ENCODE measurements at regions not wholly inside any gene's neighbourhood (a gene's known extent, or its start where the extent isn't known, plus 50 kb on each side); places are given as distances from the start of the nearest gene placed in this dataset.

DNA sequence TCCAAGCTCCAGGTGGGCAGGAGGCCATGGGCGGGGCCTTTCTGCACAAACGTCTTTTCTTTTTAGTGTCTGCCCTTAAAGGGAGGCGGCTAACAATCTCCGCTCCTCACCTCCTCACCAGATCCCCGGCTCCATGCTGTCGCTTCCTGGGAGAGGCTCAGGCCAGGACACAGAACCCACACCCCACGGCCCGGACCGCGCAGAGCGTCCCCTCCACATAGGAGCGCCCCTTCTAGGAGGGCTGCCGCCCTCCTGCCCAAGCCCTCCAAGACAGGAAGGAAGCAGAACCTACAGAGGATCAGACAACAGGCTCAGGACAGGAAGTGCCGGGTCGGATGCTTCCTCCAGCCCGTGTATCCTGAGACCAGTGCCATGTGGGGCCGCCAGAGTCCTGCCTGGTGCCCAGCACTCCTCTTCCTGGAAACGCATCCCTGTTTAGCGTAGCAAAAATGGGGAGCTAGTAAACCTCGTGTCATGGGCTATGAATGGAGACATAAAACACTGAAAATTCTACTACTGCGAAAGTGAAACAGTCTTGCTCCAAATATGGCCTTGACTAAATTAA lies 83.2 kb upstream of the ATP10A start:
- no peak for DNase-seq (ENCODE audit: low read depth in 1 of 2, low spot score in 1 of 2)
- TF ChIP-seq POLR2AphosphoS5 (IDR thresholded peaks at IDR 0.05; ENCODE audit: low read depth): no peak
- TF ChIP-seq GABPA (IDR thresholded peaks at IDR 0.05; ENCODE audit: low read depth): no peak
- H3K27ac ChIP-seq (replicated peaks): no peak overlapping the region
- no peaks in the 10 kb centered on the region for H3K27me3 ChIP-seq (ENCODE audit: insufficient read depth, poor library complexity, severe bottlenecking)
- H3K4me3 ChIP-seq (replicated peaks; ENCODE audit: insufficient read depth, low read length): no peak overlapping the region

DNA sequence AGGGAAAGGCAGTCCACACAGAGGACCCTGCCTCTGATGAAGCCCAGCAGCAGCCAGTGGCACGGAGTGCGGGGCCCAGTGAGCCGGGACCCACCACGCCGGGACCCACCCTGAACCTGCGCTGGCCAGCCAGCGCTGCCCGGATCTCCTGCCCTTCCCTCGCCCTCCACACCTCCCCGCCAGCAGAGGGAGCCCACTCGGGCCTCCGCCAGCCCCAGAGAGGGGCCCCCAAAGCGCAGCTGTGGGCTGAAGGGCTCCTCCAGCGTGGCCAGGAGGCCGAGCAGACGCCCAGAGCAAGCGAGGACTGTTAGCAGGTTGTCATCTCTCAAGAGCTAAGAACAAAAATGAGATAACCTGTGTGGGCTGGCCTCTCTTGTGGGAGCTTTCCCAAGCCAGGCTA lies 81.3 kb upstream of the ATP10A start:
- Histone ChIP-seq H3K27me3 (ENCODE audit: insufficient read depth, poor library complexity, severe bottlenecking) (no peaks in the 10 kb centered on the region), H3K27ac (replicated peaks) (no peak overlapping the region), H3K4me3 (replicated peaks; ENCODE audit: insufficient read depth, low read length) (no peak overlapping the region)
- DNase-seq (ENCODE audit: low read depth in 1 of 2, low spot score in 1 of 2): no peak
- TF ChIP-seq SPI1 (IDR thresholded peaks at IDR 0.05; ENCODE audit: borderline replicate concordance, low read depth) (no peak), POLR2AphosphoS5 (IDR thresholded peaks at IDR 0.05; ENCODE audit: low read depth) (no peak), GABPA (IDR thresholded peaks at IDR 0.05; ENCODE audit: low read depth) (no peak)
- TF ChIP-seq, protein P1, sequence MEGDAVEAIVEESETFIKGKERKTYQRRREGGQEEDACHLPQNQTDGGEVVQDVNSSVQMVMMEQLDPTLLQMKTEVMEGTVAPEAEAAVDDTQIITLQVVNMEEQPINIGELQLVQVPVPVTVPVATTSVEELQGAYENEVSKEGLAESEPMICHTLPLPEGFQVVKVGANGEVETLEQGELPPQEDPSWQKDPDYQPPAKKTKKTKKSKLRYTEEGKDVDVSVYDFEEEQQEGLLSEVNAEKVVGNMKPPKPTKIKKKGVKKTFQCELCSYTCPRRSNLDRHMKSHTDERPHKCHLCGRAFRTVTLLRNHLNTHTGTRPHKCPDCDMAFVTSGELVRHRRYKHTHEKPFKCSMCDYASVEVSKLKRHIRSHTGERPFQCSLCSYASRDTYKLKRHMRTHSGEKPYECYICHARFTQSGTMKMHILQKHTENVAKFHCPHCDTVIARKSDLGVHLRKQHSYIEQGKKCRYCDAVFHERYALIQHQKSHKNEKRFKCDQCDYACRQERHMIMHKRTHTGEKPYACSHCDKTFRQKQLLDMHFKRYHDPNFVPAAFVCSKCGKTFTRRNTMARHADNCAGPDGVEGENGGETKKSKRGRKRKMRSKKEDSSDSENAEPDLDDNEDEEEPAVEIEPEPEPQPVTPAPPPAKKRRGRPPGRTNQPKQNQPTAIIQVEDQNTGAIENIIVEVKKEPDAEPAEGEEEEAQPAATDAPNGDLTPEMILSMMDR (IDR thresholded peaks at IDR 0.05; ENCODE audit: insufficient read depth, low read length): no peak
- TF ChIP-seq, protein P2, sequence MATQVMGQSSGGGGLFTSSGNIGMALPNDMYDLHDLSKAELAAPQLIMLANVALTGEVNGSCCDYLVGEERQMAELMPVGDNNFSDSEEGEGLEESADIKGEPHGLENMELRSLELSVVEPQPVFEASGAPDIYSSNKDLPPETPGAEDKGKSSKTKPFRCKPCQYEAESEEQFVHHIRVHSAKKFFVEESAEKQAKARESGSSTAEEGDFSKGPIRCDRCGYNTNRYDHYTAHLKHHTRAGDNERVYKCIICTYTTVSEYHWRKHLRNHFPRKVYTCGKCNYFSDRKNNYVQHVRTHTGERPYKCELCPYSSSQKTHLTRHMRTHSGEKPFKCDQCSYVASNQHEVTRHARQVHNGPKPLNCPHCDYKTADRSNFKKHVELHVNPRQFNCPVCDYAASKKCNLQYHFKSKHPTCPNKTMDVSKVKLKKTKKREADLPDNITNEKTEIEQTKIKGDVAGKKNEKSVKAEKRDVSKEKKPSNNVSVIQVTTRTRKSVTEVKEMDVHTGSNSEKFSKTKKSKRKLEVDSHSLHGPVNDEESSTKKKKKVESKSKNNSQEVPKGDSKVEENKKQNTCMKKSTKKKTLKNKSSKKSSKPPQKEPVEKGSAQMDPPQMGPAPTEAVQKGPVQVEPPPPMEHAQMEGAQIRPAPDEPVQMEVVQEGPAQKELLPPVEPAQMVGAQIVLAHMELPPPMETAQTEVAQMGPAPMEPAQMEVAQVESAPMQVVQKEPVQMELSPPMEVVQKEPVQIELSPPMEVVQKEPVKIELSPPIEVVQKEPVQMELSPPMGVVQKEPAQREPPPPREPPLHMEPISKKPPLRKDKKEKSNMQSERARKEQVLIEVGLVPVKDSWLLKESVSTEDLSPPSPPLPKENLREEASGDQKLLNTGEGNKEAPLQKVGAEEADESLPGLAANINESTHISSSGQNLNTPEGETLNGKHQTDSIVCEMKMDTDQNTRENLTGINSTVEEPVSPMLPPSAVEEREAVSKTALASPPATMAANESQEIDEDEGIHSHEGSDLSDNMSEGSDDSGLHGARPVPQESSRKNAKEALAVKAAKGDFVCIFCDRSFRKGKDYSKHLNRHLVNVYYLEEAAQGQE (IDR thresholded peaks at IDR 0.05; ENCODE audit: insufficient replicate concordance, low read depth): no peak

DNA sequence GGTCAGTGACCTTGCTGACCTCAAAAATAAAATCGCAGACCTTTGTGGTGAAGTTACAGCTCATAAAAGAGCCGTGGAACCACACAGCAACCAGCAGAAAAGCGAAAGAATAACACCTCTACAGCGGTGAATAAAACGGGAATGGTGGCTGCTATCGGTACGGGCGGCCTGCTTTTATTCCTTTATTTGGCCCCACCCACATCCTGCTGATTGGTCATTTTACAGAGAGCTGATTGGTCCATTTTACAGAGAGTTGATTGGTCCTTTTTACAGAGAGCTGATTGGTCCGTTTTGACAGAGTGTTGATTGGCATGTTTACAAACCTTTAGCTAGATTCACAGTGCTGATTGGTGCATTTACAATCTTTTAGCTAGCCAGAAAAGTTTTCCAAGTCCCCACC lies 80.7 kb upstream of the ATP10A start:
- TF ChIP-seq, protein P2 (IDR thresholded peaks at IDR 0.05; ENCODE audit: insufficient replicate concordance, low read depth): no peak
- TF ChIP-seq SPI1 (IDR thresholded peaks at IDR 0.05; ENCODE audit: borderline replicate concordance, low read depth) (no peak), POLR2AphosphoS5 (IDR thresholded peaks at IDR 0.05; ENCODE audit: low read depth) (no peak), GABPA (IDR thresholded peaks at IDR 0.05; ENCODE audit: low read depth) (no peak)
- TF ChIP-seq, protein P1 (IDR thresholded peaks at IDR 0.05; ENCODE audit: insufficient read depth, low read length): no peak
- DNase-seq (ENCODE audit: low read depth in 1 of 2, low spot score in 1 of 2): no peak
- Histone ChIP-seq H3K27me3 (ENCODE audit: insufficient read depth, poor library complexity, severe bottlenecking) (no peaks in the 10 kb centered on the region), H3K27ac (replicated peaks) (no peak overlapping the region), H3K4me3 (replicated peaks; ENCODE audit: insufficient read depth, low read length) (no peak overlapping the region)

DNA sequence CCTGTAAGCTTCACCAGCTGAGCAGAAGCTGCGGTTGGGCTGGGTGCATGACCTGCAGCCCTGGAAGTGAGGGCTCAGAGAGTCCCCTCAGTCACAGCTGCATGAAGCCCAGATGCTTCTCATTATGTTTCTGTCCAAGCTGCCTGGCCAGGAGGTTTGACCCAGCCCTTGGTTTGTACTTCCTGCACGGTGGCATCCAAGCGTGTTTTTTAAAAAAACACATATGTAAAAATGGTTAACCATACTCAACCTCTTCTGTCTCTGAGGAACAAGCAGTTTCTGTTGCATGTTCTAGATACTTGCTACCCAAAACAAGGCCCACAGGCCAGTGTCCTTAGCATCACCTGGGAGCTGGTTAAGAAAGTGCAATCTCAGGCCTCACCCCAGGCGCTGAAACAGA lies 76.0 kb upstream of the ATP10A start:
- DNase-seq (ENCODE audit: low read depth in 1 of 2, low spot score in 1 of 2): no peak
- H3K27me3 ChIP-seq (ENCODE audit: insufficient read depth, poor library complexity, severe bottlenecking): no peaks in the 10 kb centered on the region
- TF ChIP-seq SPI1 (IDR thresholded peaks at IDR 0.05; ENCODE audit: borderline replicate concordance, low read depth) (no peak), GABPA (IDR thresholded peaks at IDR 0.05; ENCODE audit: low read depth) (no peak), POLR2AphosphoS5 (IDR thresholded peaks at IDR 0.05; ENCODE audit: low read depth) (no peak)
- TF ChIP-seq, protein P1 (IDR thresholded peaks at IDR 0.05; ENCODE audit: insufficient read depth, low read length): no peak
- TF ChIP-seq, protein P2 (IDR thresholded peaks at IDR 0.05; ENCODE audit: insufficient replicate concordance, low read depth): no peak
- no peak overlapping the region for H3K27ac ChIP-seq (replicated peaks)
- no peak overlapping the region for H3K4me3 ChIP-seq (replicated peaks; ENCODE audit: insufficient read depth, low read length)

Measured in HL-60 (cell line).